ENCODE measurements at regions not wholly inside any gene's neighbourhood (a gene's known extent, or its start where the extent isn't known, plus 50 kb on each side); places are given as distances from the start of the nearest gene placed in this dataset.

GRCh38 chr2:39947294-39948015 is 168.4 kb upstream of the THUMPD2 start:
- no peak overlapping the region for H3K4me3 ChIP-seq (ENCODE audit: low read depth, low read length)
- DNase-seq (ENCODE audit: low read depth) = no peak
- TF ChIP-seq MAX (IDR thresholded peaks at IDR 0.05; ENCODE audit: low read depth, low read length) (no peak), MYC (IDR thresholded peaks at IDR 0.05; ENCODE audit: low read depth, low read length) (no peak), POLR2A (IDR thresholded peaks at IDR 0.05; ENCODE audit: extremely low read depth, insufficient read length) (no peak)
- TF ChIP-seq, protein P1, sequence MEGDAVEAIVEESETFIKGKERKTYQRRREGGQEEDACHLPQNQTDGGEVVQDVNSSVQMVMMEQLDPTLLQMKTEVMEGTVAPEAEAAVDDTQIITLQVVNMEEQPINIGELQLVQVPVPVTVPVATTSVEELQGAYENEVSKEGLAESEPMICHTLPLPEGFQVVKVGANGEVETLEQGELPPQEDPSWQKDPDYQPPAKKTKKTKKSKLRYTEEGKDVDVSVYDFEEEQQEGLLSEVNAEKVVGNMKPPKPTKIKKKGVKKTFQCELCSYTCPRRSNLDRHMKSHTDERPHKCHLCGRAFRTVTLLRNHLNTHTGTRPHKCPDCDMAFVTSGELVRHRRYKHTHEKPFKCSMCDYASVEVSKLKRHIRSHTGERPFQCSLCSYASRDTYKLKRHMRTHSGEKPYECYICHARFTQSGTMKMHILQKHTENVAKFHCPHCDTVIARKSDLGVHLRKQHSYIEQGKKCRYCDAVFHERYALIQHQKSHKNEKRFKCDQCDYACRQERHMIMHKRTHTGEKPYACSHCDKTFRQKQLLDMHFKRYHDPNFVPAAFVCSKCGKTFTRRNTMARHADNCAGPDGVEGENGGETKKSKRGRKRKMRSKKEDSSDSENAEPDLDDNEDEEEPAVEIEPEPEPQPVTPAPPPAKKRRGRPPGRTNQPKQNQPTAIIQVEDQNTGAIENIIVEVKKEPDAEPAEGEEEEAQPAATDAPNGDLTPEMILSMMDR (IDR thresholded peaks at IDR 0.05; ENCODE audit: low read depth, low read length) = no peak

DNA sequence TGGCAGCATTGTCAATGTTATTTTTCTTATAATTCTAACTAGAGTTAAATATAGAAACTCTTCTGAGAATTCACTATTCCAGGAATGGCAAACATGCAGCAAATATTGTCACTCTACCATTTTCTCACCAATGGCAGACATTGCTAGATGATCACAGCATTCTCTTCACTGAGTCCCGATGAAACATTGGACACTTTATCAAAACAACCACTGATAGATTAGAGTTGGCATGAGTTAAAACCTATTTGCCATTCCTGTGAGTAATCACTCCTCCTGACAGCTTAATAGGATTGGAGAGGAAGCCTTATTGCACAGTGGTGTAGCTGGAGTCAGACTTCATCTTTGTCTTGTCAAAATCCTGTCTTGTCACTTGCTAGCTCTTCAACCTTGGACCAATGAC is 163.9 kb upstream of the THUMPD2 start:
- TF ChIP-seq POLR2A (IDR thresholded peaks at IDR 0.05; ENCODE audit: extremely low read depth, insufficient read length) = no peak
- no peak for TF ChIP-seq MYC (IDR thresholded peaks at IDR 0.05; ENCODE audit: low read depth, low read length)
- TF ChIP-seq, protein P1 (IDR thresholded peaks at IDR 0.05; ENCODE audit: low read depth, low read length) = no peak
- TF ChIP-seq MAX (IDR thresholded peaks at IDR 0.05; ENCODE audit: low read depth, low read length) = no peak
- no peak overlapping the region for H3K4me3 ChIP-seq (ENCODE audit: low read depth, low read length)
- DNase-seq (ENCODE audit: low read depth) = no peak

GRCh38 chr2:39938035-39938835 is 159.2 kb upstream of the THUMPD2 start:
- DNase-seq (ENCODE audit: low read depth) = no peak
- no peak overlapping the region for H3K4me3 ChIP-seq (ENCODE audit: low read depth, low read length)
- no peak for TF ChIP-seq POLR2A (IDR thresholded peaks at IDR 0.05; ENCODE audit: extremely low read depth, insufficient read length)
- TF ChIP-seq MYC (IDR thresholded peaks at IDR 0.05; ENCODE audit: low read depth, low read length) = no peak
- no peak for TF ChIP-seq MAX (IDR thresholded peaks at IDR 0.05; ENCODE audit: low read depth, low read length)
- TF ChIP-seq, protein P1 (IDR thresholded peaks at IDR 0.05; ENCODE audit: low read depth, low read length) = no peak

GRCh38 chr2:39937621-39938020 is 158.6 kb upstream of the THUMPD2 start:
- DNase-seq (ENCODE audit: low read depth) = no peak
- TF ChIP-seq, protein P1 (IDR thresholded peaks at IDR 0.05; ENCODE audit: low read depth, low read length) = no peak
- TF ChIP-seq MAX (IDR thresholded peaks at IDR 0.05; ENCODE audit: low read depth, low read length) (no peak), MYC (IDR thresholded peaks at IDR 0.05; ENCODE audit: low read depth, low read length) (no peak), POLR2A (IDR thresholded peaks at IDR 0.05; ENCODE audit: extremely low read depth, insufficient read length) (no peak)
- no peak overlapping the region for H3K4me3 ChIP-seq (ENCODE audit: low read depth, low read length)

- no peak overlapping the region for H3K4me3 ChIP-seq (ENCODE audit: low read depth, low read length)
- TF ChIP-seq POLR2A (IDR thresholded peaks at IDR 0.05; ENCODE audit: extremely low read depth, insufficient read length) (no peak), MAX (IDR thresholded peaks at IDR 0.05; ENCODE audit: low read depth, low read length) (no peak), MYC (IDR thresholded peaks at IDR 0.05; ENCODE audit: low read depth, low read length) (no peak)
- TF ChIP-seq, protein P1 (IDR thresholded peaks at IDR 0.05; ENCODE audit: low read depth, low read length) = no peak
- no peak for DNase-seq (ENCODE audit: low read depth)
Measured at GRCh38 chr2:39934851-39935250, 155.8 kb upstream of the THUMPD2 start.

Measured in NB4 (cell line).